Endothelial cell of umbilical vein (primary cell): ENCODE measurements at regions not wholly inside any gene's neighbourhood (a gene's known extent, or its start where the extent isn't known, plus 50 kb on each side); places are given as distances from the start of the nearest gene placed in this dataset.

ENCODE experiments used
- CTCF ChIP-seq, 2 donors: IDR thresholded peaks; 1 replicate in 1 of 2; 2 replicates in 1 of 2; pipeline ENCODE4 v1.5.1; 2011; ENCODE audit warnings: low read length in 2 of 2, mild to moderate bottlenecking in 2 of 2, moderate library complexity in 2 of 2, control low read depth in 1 of 2, inconsistent platforms in 1 of 2, low read depth in 1 of 2; ENCODE audit not compliant: insufficient read depth in 1 of 2; ENCODE audit errors: extremely low read depth in 1 of 2
- POLR2A ChIP-seq: IDR thresholded peaks from 2 replicates; pipeline ENCODE4 v1.6.1; 2012; ENCODE audit warnings: low read depth, mild to moderate bottlenecking, control low read depth, low read length
- POLR2AphosphoS5 ChIP-seq: IDR thresholded peaks from 2 replicates; pipeline ENCODE4 v1.6.1; 2012; ENCODE audit warnings: low read depth, mild to moderate bottlenecking, control low read depth, low read length, moderate library complexity; ENCODE audit not compliant: insufficient read depth

- TF ChIP-seq POLR2AphosphoS5 (no peak), POLR2A (no peak), CTCF (IDR thresholded peaks at IDR 0.05; ENCODE audit: extremely low read depth in 1 of 2, insufficient read depth in 1 of 2, low read depth in 1 of 2, low read length in 2 of 2) (no peak)
Measured at GRCh38 chr6:126480268-126480667, 140.4 kb downstream of the CENPW start.
